HG03565 (cell line): ENCODE measurements at regions not wholly inside any gene's neighbourhood (a gene's known extent, or its start where the extent isn't known, plus 50 kb on each side); places are given as distances from the start of the nearest gene placed in this dataset.

Source experiments
- ATAC-seq: cut with Tn5 transposase; IDR thresholded peaks from one replicate; pipeline ENCODE4 v1.9.1; 2021; ENCODE audit warnings: mild to moderate bottlenecking, moderate library complexity; ENCODE audit not compliant: unreplicated experiment

GRCh38 chr3:124429129-124429815 is 301.0 kb upstream of the UMPS start:
- ATAC-seq: no peak

DNA sequence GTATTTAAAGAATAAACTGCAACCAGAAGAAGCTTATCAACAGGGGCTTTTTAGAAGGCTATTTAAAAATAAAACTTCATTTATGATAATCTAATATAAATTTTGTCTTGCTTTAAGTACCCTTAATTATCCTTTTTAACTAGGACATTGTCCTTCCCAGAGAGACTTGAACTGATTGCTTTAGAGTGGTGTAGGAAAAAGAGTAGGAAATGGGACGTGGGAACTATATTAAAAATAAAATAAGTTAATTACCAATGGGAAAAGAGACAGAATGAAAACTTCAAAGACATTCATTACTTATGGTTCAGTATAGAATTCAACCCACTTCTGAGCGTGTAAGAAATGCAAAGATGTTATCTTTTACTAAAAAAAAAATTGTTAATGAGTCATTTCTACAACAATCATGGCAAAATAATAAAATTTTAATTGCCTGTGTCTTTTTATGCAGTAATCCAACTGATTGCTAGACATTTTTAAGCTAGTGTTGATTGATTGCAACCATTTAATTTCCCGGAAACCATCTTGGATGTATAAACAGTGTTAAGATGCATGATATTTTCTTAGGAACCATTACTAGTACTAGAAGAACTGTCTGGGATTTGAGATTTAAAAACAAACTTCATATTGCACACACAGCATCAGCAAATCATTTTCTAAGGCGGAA is 298.8 kb upstream of the UMPS start:
- ATAC-seq: no peak

GRCh38 chr3:124434176-124434575 is 296.1 kb upstream of the UMPS start:
- no peak for ATAC-seq

GRCh38 chr3:124435467-124435866 is 294.8 kb upstream of the UMPS start:
- no peak for ATAC-seq

- ATAC-seq: no peak
These were observed 291.4 kb upstream of the UMPS start for GRCh38 chr3:124438813-124439212.

- ATAC-seq: no peak
These were observed 290.6 kb upstream of the UMPS start for GRCh38 chr3:124439603-124440002.

DNA sequence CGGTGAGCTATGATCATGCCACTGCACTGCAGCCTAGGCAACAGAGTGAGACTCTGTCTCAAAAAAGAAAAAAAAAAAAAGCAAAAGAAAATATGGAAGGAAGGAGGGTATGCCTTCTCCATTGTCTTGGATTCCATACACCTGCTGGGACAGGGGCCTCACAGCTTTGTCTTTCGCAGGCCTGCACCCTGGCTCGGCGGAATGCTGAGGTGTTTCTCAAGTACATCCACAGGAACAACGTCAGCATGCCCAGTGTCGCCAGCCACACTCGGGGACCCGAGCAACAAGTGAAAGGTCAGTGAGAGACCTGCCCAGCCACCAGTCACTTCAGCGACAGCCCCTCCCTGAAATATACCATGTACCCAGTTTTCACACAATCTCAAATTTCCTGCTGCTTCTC is 288.5 kb upstream of the UMPS start:
- ATAC-seq: no peak

DNA sequence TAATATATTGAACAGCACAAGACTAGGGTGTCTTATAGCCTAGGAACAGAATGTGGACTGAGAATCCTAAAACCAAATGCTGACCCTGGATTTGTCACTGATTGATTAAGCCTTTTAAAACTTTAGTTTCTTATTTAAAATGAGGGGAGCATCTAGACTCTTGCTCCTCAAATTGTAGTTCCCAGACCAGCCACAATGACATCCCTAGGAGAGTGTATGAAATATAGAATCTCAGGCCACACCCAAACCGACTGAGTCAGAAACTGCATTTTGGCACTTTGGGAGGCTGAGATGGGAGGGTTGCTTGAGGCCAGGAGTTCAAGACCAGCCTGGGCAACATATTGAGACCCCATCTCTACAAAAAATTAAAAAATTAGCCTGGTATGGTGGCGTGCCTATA is 287.8 kb upstream of the UMPS start:
- no peak for ATAC-seq

DNA sequence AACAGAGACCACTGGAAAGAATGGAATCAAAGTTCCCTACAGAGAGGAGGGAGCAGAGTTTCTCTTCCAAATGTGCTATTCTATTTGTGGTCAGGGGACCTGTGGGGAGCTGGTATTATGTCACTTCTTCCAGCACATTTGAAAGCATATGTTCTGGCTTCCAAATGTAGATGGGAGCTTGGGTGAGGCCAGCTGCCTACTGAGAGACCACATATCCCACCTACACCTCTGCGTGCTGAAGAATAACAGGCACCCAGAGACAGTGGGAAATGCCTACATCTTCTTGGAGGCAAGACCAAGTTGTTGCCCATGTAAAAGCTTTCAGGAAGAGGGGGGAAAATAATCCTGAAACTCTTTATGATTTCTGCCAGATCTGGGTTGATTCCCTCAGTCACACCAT is 286.8 kb upstream of the UMPS start:
- no peak for ATAC-seq

- ATAC-seq: no peak
These were observed 286.2 kb upstream of the UMPS start for GRCh38 chr3:124444075-124444474.

- ATAC-seq: no peak
These were observed 285.4 kb upstream of the UMPS start for GRCh38 chr3:124444896-124445295.

DNA sequence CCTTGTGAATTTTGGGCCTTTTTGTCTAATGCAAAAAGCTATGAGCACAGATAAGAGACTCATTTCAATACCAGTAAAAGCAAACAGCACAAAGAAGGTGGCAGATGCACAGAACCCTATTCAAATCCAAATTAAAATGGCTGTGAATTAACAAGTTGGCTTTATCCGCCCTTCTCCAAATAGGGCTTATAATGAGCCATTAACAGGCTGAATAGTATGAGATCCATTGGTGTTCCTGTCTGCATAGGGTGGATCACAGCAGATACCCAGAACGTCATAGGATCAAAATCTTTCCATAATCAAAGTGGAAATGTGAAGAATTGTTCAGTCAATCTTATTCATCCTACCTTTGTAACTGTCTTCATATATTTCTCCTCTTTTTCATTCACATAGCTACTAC is 282.4 kb upstream of the UMPS start:
- no peak for ATAC-seq

DNA sequence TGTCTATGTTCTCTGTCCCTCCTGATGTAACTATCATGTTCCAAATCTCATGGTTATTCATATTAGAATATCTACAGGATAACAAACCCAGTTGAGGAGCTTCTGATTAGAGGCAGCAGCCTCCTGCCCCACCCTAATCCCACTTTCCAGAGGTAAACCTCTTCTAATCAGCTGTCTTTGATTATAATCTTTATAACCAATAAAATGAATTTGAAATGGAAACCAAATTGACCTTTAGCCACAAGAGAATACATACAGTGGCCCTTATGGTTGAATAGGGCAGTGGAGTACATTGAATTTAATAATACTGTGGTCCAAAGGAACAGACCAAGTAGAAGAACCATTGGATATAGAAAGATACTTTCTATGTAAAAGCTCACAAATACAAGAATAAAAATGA is 281.3 kb upstream of the UMPS start:
- ATAC-seq: no peak

DNA sequence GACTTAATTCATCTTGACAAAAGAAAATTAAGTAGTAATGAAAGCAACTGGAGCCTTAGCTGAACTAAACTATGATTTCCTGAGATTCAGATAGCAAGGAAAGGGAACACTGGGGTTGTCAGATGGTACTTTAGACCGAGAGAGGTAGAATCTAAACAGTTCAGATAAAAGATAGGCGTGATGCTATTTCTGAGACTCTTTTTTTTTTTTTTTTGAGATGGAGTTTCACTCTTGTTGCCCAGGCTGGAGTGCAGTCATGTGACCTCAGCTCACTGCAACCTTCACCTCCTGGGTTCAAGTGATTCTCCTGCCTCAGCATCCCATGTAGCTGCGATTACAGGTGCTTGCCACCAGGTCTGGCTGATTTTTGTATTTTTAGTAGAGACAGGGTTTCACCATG is 279.9 kb upstream of the UMPS start:
- ATAC-seq: no peak

- peak; percentile 57 for ATAC-seq
These were observed 278.5 kb upstream of the UMPS start for GRCh38 chr3:124451630-124452317.

DNA sequence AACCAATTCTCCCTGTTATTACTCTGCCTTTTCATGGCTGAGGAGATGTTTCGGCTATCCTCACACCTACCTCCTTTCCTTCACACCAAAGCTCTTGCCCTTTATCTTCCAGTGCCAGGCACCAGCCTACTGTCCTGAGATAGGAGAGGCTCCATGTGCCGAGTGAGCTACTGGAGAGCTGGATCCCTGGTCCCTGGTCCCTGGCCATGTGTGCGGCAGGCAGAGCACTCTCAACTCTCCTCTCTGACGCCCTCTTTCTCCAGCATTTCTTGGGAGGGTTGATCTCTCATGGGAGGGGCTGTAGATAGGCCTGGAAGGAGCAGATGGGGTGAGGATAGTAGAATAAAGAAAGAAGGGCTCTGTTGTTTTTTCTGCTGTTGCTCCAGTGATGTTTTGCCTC is 277.1 kb upstream of the UMPS start:
- no peak for ATAC-seq

- no peak for ATAC-seq
These were observed 274.4 kb upstream of the UMPS start for GRCh38 chr3:124455891-124456290.

GRCh38 chr3:124456506-124456905 is 273.7 kb upstream of the UMPS start:
- ATAC-seq: no peak

DNA sequence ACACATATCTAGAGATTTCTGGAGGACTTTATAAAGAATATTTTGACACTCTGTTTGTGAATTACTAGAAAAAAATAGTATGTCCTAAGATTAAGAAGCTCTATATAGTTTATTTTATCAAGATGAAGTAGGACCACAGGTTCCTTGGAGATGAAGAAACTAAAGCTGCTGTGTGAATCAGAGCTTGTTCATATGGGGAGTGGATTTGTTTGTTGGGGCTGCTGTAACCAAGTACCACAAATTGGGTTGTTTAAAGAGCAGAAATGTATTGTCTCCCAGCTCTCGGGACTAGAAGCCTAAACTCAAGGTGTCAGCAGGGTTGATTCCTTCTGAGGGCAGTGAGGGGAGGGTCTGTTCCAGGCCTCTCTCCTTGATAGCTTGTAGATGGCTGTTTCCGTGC is 270.6 kb upstream of the UMPS start:
- no peak for ATAC-seq

- no peak for ATAC-seq
These were observed 269.1 kb upstream of the UMPS start for GRCh38 chr3:124461126-124461525.

DNA sequence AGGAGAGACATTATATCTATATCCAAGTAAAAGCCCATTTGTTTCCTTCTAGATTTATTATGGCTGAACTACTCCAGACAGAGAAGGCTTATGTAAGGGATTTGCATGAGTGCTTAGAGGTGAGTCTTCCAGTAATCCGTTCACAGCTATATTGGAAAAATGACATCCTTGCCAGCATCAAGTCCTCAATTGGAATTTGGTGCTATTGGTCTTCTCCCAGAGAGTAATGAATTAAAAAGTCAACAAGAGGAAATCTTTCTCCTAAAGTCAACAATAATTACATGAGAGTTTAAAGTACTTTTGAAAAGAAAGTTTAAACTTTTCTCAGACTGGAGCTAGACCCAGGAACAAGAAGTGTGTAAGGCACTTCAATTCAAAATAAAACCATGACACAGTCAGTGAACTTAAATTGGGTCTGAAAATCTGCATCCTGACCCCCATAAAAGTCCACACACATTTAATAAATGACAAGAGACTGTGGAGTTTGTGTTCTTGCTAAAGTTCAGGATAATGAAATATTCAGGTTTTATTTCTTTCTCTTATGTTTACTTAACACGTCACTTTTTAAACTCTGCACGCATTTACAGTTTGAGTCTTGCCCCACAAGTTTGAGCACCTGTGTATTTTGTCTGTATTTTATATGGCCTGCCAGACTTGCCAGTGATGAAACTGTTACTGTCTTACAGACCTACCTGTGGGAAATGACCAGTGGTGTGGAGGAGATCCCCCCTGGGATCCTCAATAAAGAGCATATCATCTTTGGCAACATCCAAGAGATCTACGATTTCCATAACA is 268.2 kb upstream of the UMPS start:
- no peak for ATAC-seq
